Right renal pelvis (tissue), 4 donors: ENCODE measurements at regions not wholly inside any gene's neighbourhood (a gene's known extent, or its start where the extent isn't known, plus 50 kb on each side); places are given as distances from the start of the nearest gene placed in this dataset.

Source experiments
- DNase-seq, 4 donors: peaks; one replicate each; pipeline ENCODE4 v3.0.0-alpha.2; 2013; ENCODE audit warnings: low read depth in 4 of 4, low spot score in 3 of 4, missing footprints in 1 of 4

DNA sequence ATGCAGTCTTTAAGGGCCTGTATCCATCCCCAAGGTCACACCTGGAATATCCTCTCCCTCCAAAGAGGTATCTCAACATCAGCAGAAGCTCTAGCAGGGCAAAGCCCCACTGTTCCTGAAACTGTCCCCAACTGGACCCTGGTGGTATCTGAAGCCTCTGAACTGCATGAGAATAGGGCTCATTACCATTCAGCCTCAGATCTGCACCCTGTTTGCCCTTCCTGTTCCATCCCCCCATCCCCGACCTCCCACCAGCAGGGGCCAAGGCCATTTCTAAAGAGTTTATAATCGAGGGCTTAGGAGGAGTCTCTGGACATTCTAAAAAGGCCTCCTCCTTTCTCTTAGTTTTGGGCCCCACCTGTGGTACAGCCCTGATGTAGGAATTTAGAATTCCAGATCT, 74.0 kb upstream of the THY1 start:
- no peak for DNase-seq

GRCh38 chr11:119496469-119496868, 73.5 kb upstream of the THY1 start:
- no peak for DNase-seq

DNA sequence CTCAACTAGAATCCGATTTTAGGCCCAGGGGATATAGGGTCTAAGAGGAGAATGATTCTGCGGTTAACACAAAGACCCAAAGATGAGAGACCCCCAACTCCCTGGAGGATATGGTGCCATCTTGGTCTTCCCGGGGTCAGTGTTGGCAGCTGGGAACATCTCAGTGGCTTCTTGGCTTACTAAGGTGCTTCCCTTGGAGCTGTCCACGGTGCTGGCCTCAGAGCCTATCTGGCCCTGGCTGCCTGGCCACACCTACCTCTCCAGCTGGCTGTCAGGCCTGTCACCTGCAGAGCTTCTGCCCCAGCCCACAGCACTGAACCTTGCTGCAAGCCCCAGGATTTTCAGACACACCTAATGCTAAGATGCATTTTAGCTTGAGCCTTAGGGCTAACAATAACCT, 70.7 kb upstream of the THY1 start:
- DNase-seq: peak; percentile 42 to 51 (median 47)

DNA sequence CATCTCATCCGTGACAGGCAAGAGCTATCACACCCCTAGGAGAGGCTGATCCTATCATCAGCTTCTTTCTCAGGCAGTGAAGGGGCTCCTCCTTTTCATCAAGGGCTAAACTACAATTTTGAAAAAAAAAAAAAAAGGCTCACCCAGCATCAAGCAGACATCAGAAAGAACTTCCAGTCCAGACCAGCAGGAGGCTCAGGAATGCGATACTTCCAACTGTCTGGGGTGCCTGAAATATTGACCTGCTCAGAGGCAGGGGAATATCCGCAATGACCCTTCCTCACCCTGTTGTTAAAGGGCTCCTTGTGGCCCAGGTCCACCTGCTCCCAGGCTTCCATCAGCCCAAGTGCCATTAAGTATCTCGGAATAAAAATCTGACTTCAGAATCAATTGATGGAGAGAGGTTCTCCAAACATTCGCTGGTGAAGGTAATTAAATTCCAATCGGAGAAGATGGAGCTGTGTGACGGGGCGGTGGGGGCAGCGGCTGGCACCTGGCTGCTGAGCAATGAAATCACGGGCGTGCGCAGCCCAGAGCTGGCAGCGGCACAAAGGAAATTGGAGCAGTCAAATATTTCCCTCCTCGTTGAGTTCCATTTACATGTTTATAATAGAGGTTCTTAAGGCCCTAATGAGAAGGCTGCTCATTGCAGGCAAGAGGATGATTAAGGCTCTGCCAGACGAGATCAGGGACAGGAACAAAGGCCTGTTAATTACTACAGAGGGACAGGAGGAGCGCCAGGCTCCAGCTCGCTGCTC, 69.0 kb upstream of the THY1 start:
- DNase-seq: no peak

DNA sequence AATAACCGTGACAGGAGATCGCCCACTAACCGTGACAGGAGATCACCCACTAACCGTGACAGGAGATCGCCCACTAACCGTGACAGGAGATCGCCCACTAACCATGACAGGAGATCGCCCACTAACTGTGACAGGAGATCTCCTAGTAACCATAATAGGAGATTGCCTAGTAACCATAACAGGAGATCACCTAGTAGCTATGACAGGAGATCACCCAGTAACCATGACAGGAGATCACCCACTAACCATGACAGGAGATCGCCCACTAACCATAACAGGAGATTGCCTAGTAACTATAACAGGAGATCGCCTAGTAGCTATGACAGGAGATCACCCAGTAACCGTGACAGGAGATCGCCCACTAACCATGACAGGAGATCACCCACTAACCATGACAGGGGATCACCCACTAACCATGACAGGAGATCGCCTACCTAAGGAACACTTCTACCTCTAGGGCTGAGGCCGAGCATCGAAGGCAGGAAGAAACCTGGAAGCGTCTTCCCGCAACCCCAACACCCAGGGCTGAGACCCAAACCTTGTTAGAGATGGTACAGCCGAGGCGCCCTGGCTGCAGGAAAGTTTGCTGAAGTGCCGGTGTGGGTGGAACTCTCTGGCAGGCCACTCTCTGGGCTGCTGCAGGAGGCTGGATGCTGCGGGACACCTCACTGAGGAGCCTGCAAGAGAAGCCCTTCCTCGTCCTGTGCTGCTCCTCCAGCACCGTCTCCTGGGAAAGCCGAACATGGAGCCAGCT, 67.5 kb upstream of the THY1 start:
- no peak for DNase-seq

DNA sequence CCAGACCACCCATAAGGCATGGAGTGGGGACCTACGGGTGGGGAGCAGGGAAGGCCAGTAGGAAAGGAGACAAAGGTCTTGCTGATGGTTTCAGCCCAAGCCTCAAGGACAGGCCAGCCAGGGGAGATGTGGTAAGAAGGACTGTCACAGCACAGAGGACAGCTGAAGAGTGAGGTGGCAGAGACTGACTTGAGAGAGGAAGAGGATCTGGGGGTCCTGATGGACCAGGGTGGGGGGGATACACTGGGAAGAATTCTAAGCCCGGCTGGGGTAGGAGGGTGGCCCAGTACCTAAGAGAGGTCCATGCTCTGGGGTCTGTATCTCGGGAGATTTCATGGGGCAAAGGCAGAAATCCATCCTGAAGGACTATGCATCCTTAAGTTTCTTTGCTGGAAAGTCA, 66.1 kb upstream of the THY1 start:
- DNase-seq: no peak

- no peak for DNase-seq
These were observed 65.5 kb upstream of the THY1 start for GRCh38 chr11:119488256-119488995.

- DNase-seq: no peak
These were observed 63.8 kb upstream of the THY1 start for GRCh38 chr11:119486691-119487259.

DNA sequence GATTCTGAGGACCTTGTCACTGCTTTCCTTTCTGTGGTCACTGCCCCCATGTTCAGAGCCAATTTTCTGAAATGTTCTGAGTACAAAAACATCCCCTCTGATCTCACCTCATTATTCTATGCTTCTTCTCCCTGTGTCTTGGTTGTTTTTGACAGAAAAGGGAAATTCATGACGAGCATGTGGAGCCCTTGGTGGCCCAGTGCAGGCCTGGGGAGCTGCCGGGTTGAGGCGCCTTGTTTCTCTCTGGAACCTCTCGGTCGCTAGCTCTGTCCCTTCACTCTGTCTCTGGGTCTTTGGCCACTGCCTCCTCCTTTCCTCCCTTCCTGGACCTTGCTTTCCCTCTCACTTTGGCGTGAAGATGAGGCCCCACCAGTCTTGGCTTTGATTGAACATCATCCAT, 63.0 kb upstream of the THY1 start:
- no peak for DNase-seq

GRCh38 chr11:119484741-119485605, 62.0 kb upstream of the THY1 start:
- no peak for DNase-seq

- DNase-seq: no peak
These were observed 61.0 kb upstream of the THY1 start for GRCh38 chr11:119483881-119484371.

- no peak for DNase-seq
These were observed 60.4 kb upstream of the THY1 start for GRCh38 chr11:119483341-119483880.

GRCh38 chr11:119482521-119483011, 59.6 kb upstream of the THY1 start:
- DNase-seq: no peak

DNA sequence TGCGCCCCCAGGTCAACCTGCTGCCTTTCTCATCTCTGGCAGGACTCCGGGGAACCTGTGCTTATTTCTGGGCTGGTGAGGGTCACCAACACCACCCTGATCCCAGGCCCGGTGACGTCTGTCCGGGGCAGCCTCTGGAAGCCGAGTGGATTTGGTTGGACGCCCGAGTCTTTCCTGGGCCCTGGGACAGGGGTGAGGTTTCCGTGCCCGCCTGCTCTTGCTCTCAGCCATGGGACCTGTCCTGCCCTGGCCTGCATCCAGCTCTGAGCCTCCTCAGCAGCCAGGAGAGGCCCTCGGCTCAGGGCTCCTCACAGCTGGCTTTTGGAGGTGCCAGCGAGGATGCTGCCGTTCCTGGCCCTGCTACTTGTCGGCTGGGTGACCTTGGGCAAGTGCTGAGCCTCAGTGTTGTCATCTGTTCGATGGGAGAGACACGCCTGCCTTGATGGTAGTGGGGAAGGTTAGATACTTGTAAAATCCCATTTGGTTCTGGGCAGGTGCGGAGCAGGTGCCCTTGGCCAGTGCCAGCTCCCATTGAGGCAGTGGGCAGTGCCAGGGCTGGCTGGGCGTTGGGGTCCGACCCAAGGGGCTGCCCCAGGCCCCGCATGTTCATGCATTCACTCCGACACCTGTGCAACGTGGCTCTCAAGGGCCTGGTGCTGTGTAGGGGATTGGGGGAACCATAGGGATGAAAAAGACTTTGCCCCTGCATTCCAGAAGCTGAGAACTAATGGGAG, 58.9 kb upstream of the THY1 start:
- no peak for DNase-seq

DNA sequence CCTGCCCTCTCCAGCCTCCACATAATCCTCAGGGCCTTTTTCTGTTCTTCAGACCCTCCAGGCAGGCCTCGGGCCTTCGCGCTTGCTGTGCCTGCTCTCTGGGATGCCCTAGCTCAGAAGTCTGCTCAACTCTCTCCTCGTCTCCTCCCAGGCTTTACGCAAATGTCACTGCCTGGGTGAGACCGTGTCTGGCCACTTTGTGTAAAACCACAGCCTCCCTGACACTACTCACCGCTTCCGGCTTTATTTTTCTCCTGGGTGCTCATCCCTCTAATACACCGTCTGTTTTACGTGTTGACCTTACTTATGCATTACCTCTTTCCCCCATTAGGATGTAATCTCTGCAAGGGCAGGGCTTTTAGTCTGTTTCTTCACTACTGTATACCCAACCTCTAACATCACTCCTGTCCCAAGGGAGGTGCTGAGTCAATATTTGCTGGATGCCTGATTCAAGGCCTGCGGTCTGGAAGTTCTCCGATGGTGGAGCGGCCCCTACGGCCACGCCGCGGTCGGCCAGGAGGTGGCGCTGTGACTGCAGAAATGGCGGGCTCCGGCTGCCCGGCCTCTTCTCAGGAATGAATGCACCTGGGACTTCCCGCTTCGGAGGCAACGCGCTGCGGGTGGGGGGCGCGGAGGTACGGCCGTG, 58.2 kb upstream of the THY1 start:
- peak in 3 of 4 donors; percentile 24 to 71 (median 47) for DNase-seq

- DNase-seq: no peak
These were observed 57.5 kb upstream of the THY1 start for GRCh38 chr11:119480380-119481020.

DNA sequence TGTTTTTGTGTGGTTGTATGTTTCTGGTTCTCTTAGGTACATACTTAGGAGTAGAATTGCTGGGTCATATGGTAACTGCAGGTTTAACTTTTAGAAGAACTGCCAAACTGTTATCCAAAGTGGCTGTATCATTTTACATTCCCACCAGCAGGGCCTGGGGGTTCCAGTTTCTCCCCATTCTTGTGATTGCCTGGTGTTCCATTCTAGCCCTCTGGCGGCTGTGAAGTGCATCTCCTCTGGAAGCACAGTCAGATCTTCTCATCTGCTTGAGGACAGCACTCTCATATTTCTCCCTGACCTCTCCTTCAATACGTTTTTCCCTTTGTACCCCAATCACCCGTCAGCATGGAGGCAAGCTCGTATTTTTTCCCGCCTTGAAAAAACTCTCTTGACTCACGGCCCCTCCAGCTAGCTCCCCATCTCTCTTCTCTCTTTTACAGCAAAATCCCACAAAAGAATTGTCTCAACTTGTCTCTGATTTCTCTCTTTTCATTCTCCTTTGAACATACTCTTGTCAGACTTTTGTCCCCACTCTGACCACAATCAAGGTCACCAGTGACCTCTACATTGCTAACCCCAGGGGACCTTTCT, 56.8 kb upstream of the THY1 start:
- no peak for DNase-seq
